GM19372 (cell line): ENCODE measurements at regions not wholly inside any gene's neighbourhood (a gene's known extent, or its start where the extent isn't known, plus 50 kb on each side); places are given as distances from the start of the nearest gene placed in this dataset.

Source experiments
- ATAC-seq: cut with Tn5 transposase; IDR thresholded peaks from one replicate; pipeline ENCODE4 v1.9.1; 2021; ENCODE audit warnings: mild to moderate bottlenecking, low read depth, moderate library complexity; ENCODE audit not compliant: unreplicated experiment

DNA sequence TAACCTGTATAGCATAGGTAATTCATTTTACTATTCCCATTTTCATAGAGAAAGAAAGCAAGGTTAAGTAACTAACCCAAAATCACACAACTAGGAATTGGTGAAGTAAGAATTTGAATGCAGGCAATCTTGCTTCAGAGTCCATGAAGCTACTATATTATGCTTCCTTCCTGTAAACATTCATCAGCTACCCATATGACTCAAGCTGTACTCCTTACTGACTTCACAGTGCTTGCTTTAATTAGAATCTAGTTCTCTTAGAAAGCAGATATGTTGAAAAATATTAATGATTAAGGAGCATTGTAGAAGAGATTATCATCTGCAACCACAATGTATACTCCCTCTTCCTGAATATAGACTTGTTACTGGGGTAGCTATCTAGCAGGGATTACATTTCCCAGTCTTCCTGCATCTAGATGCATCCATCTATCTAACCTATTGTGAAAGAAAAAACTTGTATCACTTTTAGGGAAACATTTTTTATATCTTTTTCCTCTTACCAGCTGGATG, 961.6 kb upstream of the CHAC2 start:
- no peak for ATAC-seq

DNA sequence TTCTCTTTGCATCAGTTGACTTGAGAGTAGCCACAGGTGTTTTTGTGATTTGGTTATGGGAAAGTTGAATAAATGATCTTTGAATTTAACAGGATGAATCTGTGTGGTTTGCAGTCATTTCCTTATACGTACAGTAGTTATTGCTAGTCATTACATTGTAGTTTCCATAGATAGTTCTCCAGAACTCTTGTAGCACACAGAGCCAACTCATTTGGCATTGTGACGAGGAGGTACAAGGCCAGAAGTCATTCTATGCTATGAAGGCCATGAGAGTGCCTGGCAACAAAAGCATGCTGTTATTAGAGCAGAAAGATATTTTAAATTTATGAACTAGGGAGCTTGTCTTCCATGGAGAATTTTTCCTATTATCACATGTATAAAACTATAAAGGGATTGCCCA, 973.0 kb upstream of the CHAC2 start:
- no peak for ATAC-seq

DNA sequence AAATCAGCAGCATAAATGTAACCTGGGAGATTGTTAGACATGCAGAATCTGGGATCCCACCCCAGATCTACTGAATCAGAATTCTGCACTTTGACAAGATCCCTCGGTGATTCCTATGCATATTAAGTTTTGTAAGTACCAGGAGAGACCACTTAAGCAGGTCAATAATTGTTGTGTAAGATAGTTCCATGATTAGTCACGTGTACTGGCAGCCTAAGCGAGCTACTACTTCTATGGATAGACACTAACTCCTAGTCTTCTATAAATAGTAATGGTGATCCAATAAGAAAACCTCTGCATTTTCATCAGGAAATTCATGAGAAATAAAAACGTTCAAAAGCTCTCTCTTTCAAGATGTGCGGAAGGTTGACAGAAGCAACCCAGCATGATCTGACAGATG, 988.2 kb upstream of the CHAC2 start:
- ATAC-seq = no peak

GRCh38 chr2:52776571-52776970, 991.0 kb upstream of the CHAC2 start:
- no peak for ATAC-seq

- no peak for ATAC-seq
Measured at GRCh38 chr2:52775674-52776073, 991.9 kb upstream of the CHAC2 start.

- no peak for ATAC-seq
Measured at GRCh38 chr2:52765735-52766134, 1001.9 kb upstream of the CHAC2 start.

DNA sequence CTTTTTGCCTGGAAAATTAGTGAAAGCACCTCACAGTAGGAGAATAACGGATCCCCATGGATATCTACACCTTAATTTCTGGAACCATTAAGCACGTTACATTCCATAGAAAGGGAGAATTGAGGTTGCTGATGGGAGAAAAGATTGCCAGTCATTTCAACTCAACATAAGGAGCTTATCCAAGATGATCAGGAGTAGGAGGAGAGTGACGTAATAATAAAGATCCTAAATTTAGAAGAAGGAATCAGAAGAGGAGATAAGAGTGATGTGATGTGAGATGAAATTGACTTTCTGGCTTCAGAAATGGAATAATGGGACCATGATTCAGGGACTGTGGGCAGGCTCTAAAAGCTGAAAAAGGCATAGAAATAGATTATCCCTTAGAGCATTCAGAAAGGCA, 1017.8 kb upstream of the CHAC2 start:
- ATAC-seq = no peak

- no peak for ATAC-seq
Measured at GRCh38 chr2:52745144-52745543, 1022.5 kb upstream of the CHAC2 start.

DNA sequence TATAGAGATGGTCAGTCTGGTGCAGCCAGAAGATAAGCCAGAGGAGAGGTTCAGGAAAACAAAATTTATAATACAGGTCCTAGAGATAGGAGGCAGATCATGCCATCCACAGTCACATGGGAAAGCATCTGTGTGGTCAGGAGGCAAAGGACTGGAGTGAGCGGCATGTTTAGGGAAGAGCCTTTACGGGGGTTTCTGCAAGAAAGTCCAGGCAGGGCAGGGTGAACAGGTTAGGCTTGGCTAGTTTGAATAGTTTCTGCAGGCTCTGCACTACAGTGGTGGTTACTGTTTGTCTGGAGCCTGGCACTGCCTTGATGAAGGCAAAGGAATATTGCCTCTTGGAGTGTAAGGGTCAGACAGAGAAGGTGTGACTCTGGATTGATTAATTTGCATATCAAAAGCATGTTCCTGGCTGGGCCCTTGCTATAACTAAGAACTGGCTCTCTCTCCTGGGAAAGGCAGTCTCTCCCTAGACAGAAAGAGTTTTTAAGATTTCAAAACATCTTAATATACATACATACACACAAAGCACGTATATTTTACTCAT, 1034.7 kb upstream of the CHAC2 start:
- ATAC-seq = no peak

- no peak for ATAC-seq
Measured at GRCh38 chr2:52724585-52724984, 1043.0 kb upstream of the CHAC2 start.

- no peak for ATAC-seq
Measured at GRCh38 chr2:52717836-52718235, 1049.8 kb upstream of the CHAC2 start.

DNA sequence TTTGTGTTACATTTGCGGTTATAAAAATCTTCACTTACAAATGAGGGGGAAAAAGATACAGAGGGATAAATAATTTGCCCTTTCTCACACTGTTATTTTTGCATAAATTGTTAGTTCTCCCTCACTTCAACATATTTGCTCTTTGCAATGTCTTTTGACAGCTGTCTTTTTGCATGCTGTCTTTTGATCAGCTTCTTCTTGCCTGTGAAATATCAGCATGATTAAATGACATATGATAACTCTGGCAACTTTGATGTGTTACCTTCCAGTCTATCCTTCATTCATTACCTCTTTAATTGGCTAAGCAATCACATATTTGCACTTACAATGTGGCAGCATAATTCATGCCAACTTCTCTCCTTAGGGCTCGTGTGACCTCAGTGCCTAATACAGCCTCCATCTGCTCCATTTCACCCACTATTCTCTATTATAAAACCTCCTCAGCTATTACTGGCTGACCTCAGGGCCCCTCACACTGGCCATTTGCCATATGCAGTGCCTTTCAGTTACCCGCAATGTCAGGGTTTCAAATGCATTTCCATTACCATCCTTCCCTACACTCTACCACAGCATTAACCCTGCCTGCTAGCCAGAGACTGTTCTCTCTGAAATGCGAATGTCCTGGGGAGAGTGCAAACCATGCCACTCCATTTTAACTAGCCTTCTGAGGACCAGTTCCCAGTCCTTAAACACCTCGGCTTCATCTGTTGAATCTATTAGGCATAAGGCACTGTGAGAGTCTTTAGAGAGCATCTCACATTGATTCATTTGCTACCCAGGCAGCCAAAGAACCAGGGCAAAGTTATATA, 1056.6 kb upstream of the CHAC2 start:
- ATAC-seq = no peak

DNA sequence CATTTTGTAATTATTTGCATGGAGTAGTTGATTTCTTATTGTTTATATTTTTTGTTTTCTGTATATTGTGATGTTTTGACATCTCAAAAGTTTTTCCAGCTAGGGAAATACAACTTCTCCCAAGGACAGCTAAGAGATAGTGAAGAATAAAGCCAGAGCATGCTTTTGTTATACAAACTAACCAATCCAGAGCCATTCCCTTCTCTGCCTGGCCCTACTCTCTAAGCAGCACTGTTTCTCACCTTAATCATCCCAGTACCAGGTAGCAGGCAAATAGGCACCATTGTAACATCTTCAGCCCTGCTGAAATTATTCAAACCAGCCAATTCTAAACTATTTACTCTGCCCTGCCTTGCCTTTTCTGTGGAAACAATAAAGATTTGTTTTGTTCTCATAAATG, 1063.4 kb upstream of the CHAC2 start:
- ATAC-seq = no peak

- ATAC-seq = no peak
Measured at GRCh38 chr2:52703004-52703403, 1064.6 kb upstream of the CHAC2 start.

DNA sequence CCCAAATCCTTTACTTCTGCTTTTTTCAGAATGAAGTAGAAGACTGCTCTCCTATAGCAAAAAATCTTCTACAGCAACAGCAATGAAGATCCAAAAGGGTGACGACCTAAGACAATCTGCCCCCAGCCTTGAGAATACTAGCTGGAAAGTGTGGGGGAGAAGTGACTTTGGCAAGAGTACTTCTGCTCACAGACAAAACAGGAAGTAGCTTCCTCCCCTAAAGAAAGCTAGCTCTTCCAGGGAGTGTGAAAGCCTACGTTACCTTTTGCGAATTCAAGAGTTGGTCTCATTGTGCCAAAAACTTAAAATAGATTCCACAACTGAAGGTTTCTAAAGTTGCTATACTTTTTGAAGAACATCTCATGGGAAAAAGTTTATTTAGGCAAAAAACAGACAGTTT, 1069.2 kb upstream of the CHAC2 start:
- no peak for ATAC-seq

GRCh38 chr2:52697690-52698089, 1069.9 kb upstream of the CHAC2 start:
- ATAC-seq = no peak

DNA sequence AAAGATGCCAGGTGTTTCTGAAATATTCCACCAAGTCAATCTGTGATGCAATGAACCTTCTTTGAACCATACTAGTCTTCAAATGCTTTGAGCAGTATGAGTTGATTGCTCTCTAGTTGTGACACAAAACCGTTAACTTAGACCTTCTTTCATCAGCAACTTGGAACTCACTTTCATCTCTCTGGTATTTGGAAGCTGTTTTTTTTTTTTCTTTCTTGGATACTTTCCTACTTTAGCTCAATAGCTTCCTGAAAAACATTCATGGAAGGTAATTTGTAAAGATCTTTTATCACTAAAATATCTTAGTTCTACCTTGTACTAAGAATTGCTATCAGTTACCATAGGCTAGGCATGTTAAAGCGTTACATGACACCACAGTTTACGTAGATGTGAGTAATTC, 1071.9 kb upstream of the CHAC2 start:
- no peak for ATAC-seq

- no peak for ATAC-seq
Measured at GRCh38 chr2:52686935-52687334, 1080.7 kb upstream of the CHAC2 start.

GRCh38 chr2:52676056-52676455, 1091.5 kb upstream of the CHAC2 start:
- ATAC-seq = no peak

GRCh38 chr2:52668724-52669123, 1098.9 kb upstream of the CHAC2 start:
- no peak for ATAC-seq

DNA sequence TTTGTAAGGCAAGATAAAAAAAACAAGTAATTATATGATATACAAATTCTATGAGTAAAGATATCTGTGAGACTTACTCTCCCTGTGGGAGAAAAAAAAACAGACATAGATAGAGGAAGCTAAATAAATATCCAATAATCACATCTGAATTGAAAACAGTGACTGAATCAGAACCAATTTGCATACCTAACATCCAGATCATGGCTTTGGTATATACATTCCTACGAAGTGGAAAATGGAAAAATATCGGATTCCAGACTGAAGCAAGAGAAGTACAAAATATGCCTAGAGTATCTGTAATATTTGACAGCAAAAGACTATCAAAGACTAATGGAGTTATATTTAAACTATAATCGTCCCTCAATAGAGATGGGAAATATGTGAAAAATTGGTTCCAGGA, 1108.1 kb upstream of the CHAC2 start:
- ATAC-seq = no peak

DNA sequence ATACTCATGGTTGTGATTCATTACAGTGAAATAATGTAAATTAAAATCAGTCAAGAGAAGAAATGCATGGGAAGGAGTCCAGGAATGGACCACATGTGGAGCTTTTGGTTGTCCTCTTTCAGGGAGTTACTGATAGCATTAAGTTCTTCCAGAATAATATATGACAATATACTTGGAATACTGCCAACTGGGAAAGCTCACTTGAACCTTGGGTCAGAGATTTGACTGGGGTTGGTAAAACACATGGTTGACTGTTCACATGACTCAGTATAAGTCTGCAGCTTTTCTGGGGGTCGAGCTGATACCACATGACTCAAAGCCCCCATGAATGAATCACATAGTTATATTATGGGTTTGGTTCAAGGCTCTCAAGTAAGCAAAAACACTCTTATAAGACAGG, 1109.0 kb upstream of the CHAC2 start:
- ATAC-seq = no peak
